Ishikawa (cell line): ENCODE measurements at regions not wholly inside any gene's neighbourhood (a gene's known extent, or its start where the extent isn't known, plus 50 kb on each side); places are given as distances from the start of the nearest gene placed in this dataset.

Source experiments
- CEBPB ChIP-seq: IDR thresholded peaks from 2 replicates; pipeline ENCODE4 v1.6.1; 2012
- CREB1 ChIP-seq: IDR thresholded peaks from 2 replicates; pipeline ENCODE4 v1.6.1; 2012; ENCODE audit warnings: low read depth
- EP300 ChIP-seq: IDR thresholded peaks from 2 replicates; pipeline ENCODE4 v1.6.1; 2012; ENCODE audit warnings: borderline replicate concordance
- RAD21 ChIP-seq: IDR thresholded peaks from 2 replicates; pipeline ENCODE4 v1.6.1; 2012; ENCODE audit warnings: low read depth
- TAF1 ChIP-seq: IDR thresholded peaks from 2 replicates; pipeline ENCODE4 v1.6.1; 2012; ENCODE audit warnings: low read depth, mild to moderate bottlenecking
- YY1 ChIP-seq: IDR thresholded peaks from 2 replicates; pipeline ENCODE4 v1.6.1; 2012; ENCODE audit warnings: low read depth

- no peak for TF ChIP-seq RAD21
- no peak for TF ChIP-seq TAF1
- no peak for TF ChIP-seq CEBPB
- TF ChIP-seq EP300 = no peak
- no peak for TF ChIP-seq CREB1
- no peak for TF ChIP-seq YY1
Measured at GRCh38 chr2:220302756-220303155, 675.3 kb downstream of the SLC4A3 start.
